ENCODE measurements at regions not wholly inside any gene's neighbourhood (a gene's known extent, or its start where the extent isn't known, plus 50 kb on each side); places are given as distances from the start of the nearest gene placed in this dataset.

GRCh38 chr10:33981301-33981700 lies 646.8 kb upstream of the NRP1 start:
- TF ChIP-seq CTCF (IDR thresholded peaks at IDR 0.05; ENCODE audit: insufficient read depth, low read length) = no peak
- TF ChIP-seq POLR2AphosphoS5 (IDR thresholded peaks at IDR 0.05; ENCODE audit: low read depth) = no peak
- no peak for TF ChIP-seq REST (IDR thresholded peaks at IDR 0.05; ENCODE audit: insufficient replicate concordance, low read depth)

All from HL-60 (cell line).